NT2/D1 (cell line): ENCODE measurements at regions not wholly inside any gene's neighbourhood (a gene's known extent, or its start where the extent isn't known, plus 50 kb on each side); places are given as distances from the start of the nearest gene placed in this dataset.

Experiments
- SUZ12 ChIP-seq: IDR thresholded peaks from 2 replicates; pipeline ENCODE4 v1.6.1; 2011; ENCODE audit not compliant: insufficient read length, insufficient read depth; ENCODE audit errors: extremely low read depth
- YY1 ChIP-seq: IDR thresholded peaks from 2 replicates; pipeline ENCODE4 v1.6.1; 2011; ENCODE audit not compliant: insufficient read length, insufficient read depth
- ZNF274 ChIP-seq: IDR thresholded peaks from 2 replicates; pipeline ENCODE4 v1.6.1; 2011; ENCODE audit warnings: mild to moderate bottlenecking, low read depth, low read length

- TF ChIP-seq ZNF274: no peak
- no peak for TF ChIP-seq YY1
- no peak for TF ChIP-seq SUZ12
Measured at GRCh38 chr18:5611221-5611620, 67.4 kb upstream of the EPB41L3 start.
